ENCODE measurements at regions not wholly inside any gene's neighbourhood (a gene's known extent, or its start where the extent isn't known, plus 50 kb on each side); places are given as distances from the start of the nearest gene placed in this dataset.
A peak's percentile ranks its signal among the peaks of the same experiment; 100 is the strongest.

GRCh38 chr12:4036671-4037271 is 163.6 kb upstream of the PARP11 start:
- no peak overlapping the region for H3K4me3 ChIP-seq (replicated peaks; ENCODE audit: low read depth, low read length)
- H3K36me3 ChIP-seq (ENCODE audit: control insufficient read depth, insufficient read depth, low read length), result no peaks in the 10 kb centered on the region
- no peak for TF ChIP-seq CTCF (IDR thresholded peaks at IDR 0.05; ENCODE audit: insufficient read depth, low read length, poor library complexity, severe bottlenecking)
- DNase-seq (ENCODE audit: extremely low read depth, insufficient read length), result no peak
- H3K27me3 ChIP-seq (replicated peaks; ENCODE audit: control insufficient read depth, insufficient read depth, low read length), result no peaks in the 10 kb centered on the region

GRCh38 chr12:4034921-4035320 is 161.7 kb upstream of the PARP11 start:
- no peak for DNase-seq (ENCODE audit: extremely low read depth, insufficient read length)
- H3K27me3 ChIP-seq (replicated peaks; ENCODE audit: control insufficient read depth, insufficient read depth, low read length), result peaks cover 2% of the 10 kb centered on the region; the same call in 1 of the 2 replicates
- H3K4me3 ChIP-seq (replicated peaks; ENCODE audit: low read depth, low read length), result no peak overlapping the region
- TF ChIP-seq CTCF (IDR thresholded peaks at IDR 0.05; ENCODE audit: insufficient read depth, low read length, poor library complexity, severe bottlenecking), result no peak
- no peaks in the 10 kb centered on the region for H3K36me3 ChIP-seq (ENCODE audit: control insufficient read depth, insufficient read depth, low read length)

GRCh38 chr12:4032924-4033615 is 159.9 kb upstream of the PARP11 start:
- Histone ChIP-seq H3K27me3 (replicated peaks; ENCODE audit: control insufficient read depth, insufficient read depth, low read length) (peaks cover 2% of the 10 kb centered on the region; the same call in 1 of the 2 replicates), H3K4me3 (replicated peaks; ENCODE audit: low read depth, low read length) (no peak overlapping the region), H3K36me3 (ENCODE audit: control insufficient read depth, insufficient read depth, low read length) (no peaks in the 10 kb centered on the region)
- DNase-seq (ENCODE audit: extremely low read depth, insufficient read length), result no peak
- TF ChIP-seq CTCF (IDR thresholded peaks at IDR 0.05; ENCODE audit: insufficient read depth, low read length, poor library complexity, severe bottlenecking), result no peak

- no peak overlapping the region for H3K4me3 ChIP-seq (replicated peaks; ENCODE audit: low read depth, low read length)
- no peak for TF ChIP-seq CTCF (IDR thresholded peaks at IDR 0.05; ENCODE audit: insufficient read depth, low read length, poor library complexity, severe bottlenecking)
- peaks cover 2% of the 10 kb centered on the region; the same call in 1 of the 2 replicates for H3K27me3 ChIP-seq (replicated peaks; ENCODE audit: control insufficient read depth, insufficient read depth, low read length)
- no peak for DNase-seq (ENCODE audit: extremely low read depth, insufficient read length)
- H3K36me3 ChIP-seq (ENCODE audit: control insufficient read depth, insufficient read depth, low read length), result no peaks in the 10 kb centered on the region
These were observed 158.6 kb upstream of the PARP11 start for GRCh38 chr12:4031703-4032291.

- peaks cover 2% of the 10 kb centered on the region; the same call in 1 of the 2 replicates for H3K27me3 ChIP-seq (replicated peaks; ENCODE audit: control insufficient read depth, insufficient read depth, low read length)
- no peak overlapping the region for H3K4me3 ChIP-seq (replicated peaks; ENCODE audit: low read depth, low read length)
- H3K36me3 ChIP-seq (ENCODE audit: control insufficient read depth, insufficient read depth, low read length), result no peaks in the 10 kb centered on the region
- TF ChIP-seq CTCF (IDR thresholded peaks at IDR 0.05; ENCODE audit: insufficient read depth, low read length, poor library complexity, severe bottlenecking), result no peak
- DNase-seq (ENCODE audit: extremely low read depth, insufficient read length), result peak; percentile 67
These were observed 157.9 kb upstream of the PARP11 start for GRCh38 chr12:4030929-4031702.

Measured in GM06990 (cell line).